IMR-90 (cell line): ENCODE measurements at regions not wholly inside any gene's neighbourhood (a gene's known extent, or its start where the extent isn't known, plus 50 kb on each side); places are given as distances from the start of the nearest gene placed in this dataset.
"Not testable (repeated sequence)": the region's sequence is repeated elsewhere in the genome, so short reads cannot be mapped to it uniquely, and the experiment has no call there.

Experiments
- ATAC-seq: fragments of 200-7000 bp; cut with Tn5 transposase; 2 replicates; pipeline ENCODE4 v1.9.1; 2020; ENCODE audit warnings: low read depth, mild to moderate bottlenecking, moderate library complexity
- BruUV-seq: library from RNA; stranded (reverse); fragments of 400-500 nt; replicated peaks from 2 replicates; lab custom pipeline; 2021; lab: Mats Ljungman, UMichigan
- CTCF ChIA-PET: fragments of 300-600 bp; formaldehyde crosslinking; extraction: SDS; loops from one replicate; lab custom pipeline; 2021; ENCODE audit warnings: antibody characterized with exemption; lab: Yijun Ruan, JAX
- POLR2A ChIA-PET: fragments of 300-600 bp; sonication (Branson Sonifier 250); formaldehyde crosslinking; loops from one replicate; lab custom pipeline; 2022; ENCODE audit warnings: antibody characterized with exemption; ENCODE audit not compliant: unreplicated experiment; lab: Charles Lee
- DNase-seq: peaks from one replicate; pipeline ENCODE4 v3.0.0; 2013
- H2AFZ ChIP-seq: replicated peaks from 2 replicates; pipeline ENCODE3; 2013; ENCODE audit warnings: low read length, mild to moderate bottlenecking; ENCODE audit not compliant: poor library complexity
- H2AK5ac ChIP-seq: 2 replicates; pipeline ENCODE4 v1.6.1; 2013; ENCODE audit warnings: low read depth, low read length, inconsistent platforms
- H2AK9ac ChIP-seq: replicated peaks from 2 replicates; pipeline ENCODE3; 2013; ENCODE audit warnings: mild to moderate bottlenecking, low read depth, low read length, moderate library complexity; ENCODE audit not compliant: poor library complexity
- H2BK120ac ChIP-seq: 2 replicates; pipeline ENCODE4 v1.6.1; 2013; ENCODE audit warnings: low read depth, low read length, inconsistent platforms
- H2BK15ac ChIP-seq: 3 replicates; pipeline ENCODE4 v1.6.1; 2013; ENCODE audit warnings: low read depth, low read length, inconsistent platforms
- H2BK20ac ChIP-seq: 2 replicates; pipeline ENCODE4 v1.6.1; 2013; ENCODE audit warnings: low read depth, mild to moderate bottlenecking, inconsistent platforms, low read length, moderate library complexity
- H2BK5ac ChIP-seq: 2 replicates; pipeline ENCODE4 v1.6.1; 2013; ENCODE audit warnings: mild to moderate bottlenecking, low read depth, low read length, inconsistent platforms; ENCODE audit not compliant: poor library complexity, severe bottlenecking
- H3K14ac ChIP-seq: replicated peaks from 2 replicates; pipeline ENCODE4 v1.6.1; 2013; ENCODE audit warnings: low read depth, low read length, inconsistent platforms
- H3K18ac ChIP-seq: 2 replicates; pipeline ENCODE4 v1.6.1; 2013; ENCODE audit warnings: low read depth, low read length, control low read depth
- H3K23ac ChIP-seq: 2 replicates; pipeline ENCODE4 v1.6.1; 2013; ENCODE audit warnings: low read depth, low read length, inconsistent platforms
- H3K27ac ChIP-seq: 2 replicates; pipeline ENCODE4 v1.5.1; 2013; ENCODE audit warnings: mild to moderate bottlenecking, control low read depth, low read length; ENCODE audit not compliant: insufficient read depth
- H3K27me3 ChIP-seq: 2 replicates; pipeline ENCODE4 v1.6.1; 2013; ENCODE audit warnings: low read length; ENCODE audit not compliant: control insufficient read depth, insufficient read depth
- H3K36me3 ChIP-seq: 2 replicates; pipeline ENCODE4 v1.6.1; 2013; ENCODE audit warnings: low read length, mixed read lengths; ENCODE audit not compliant: control insufficient read depth, insufficient read depth
- H3K4ac ChIP-seq: 2 replicates; pipeline ENCODE4 v1.6.1; 2013; ENCODE audit warnings: low read depth, low read length, inconsistent platforms
- H3K4me1 ChIP-seq: 2 replicates; pipeline ENCODE4 v1.6.1; 2013; ENCODE audit warnings: low read length, mixed read lengths; ENCODE audit not compliant: control insufficient read depth, insufficient read depth
- H3K4me2 ChIP-seq: 2 replicates; pipeline ENCODE4 v1.6.1; 2013; ENCODE audit warnings: low read depth, mild to moderate bottlenecking, control low read depth, low read length, moderate library complexity
- H3K4me3 ChIP-seq: 2 replicates; pipeline ENCODE4 v1.5.1; 2013; ENCODE audit warnings: low read depth, mild to moderate bottlenecking, control low read depth, low read length, moderate library complexity; ENCODE audit not compliant: insufficient read depth
- H3K56ac ChIP-seq: 2 replicates; pipeline ENCODE4 v1.6.1; 2013; ENCODE audit warnings: low read length, inconsistent platforms; ENCODE audit not compliant: insufficient read depth; ENCODE audit errors: extremely low read depth
- H3K79me1 ChIP-seq, 2 experiments: 2 replicates each; pipeline ENCODE4 v1.6.1; 2013; ENCODE audit warnings: low read length in 2 of 2, inconsistent platforms in 1 of 2, low read depth in 1 of 2
- H3K9ac ChIP-seq: 2 replicates; pipeline ENCODE4 v1.6.1; 2013; ENCODE audit warnings: low read depth, low read length, control low read depth
- H3K9me1 ChIP-seq: 2 replicates; pipeline ENCODE4 v1.6.1; 2013; ENCODE audit warnings: low read length, inconsistent platforms; ENCODE audit not compliant: insufficient read depth
- H3K9me3 ChIP-seq: 2 replicates; pipeline ENCODE4 v1.6.1; 2013; ENCODE audit warnings: low read length; ENCODE audit not compliant: control insufficient read depth, insufficient read depth
- H4K20me1 ChIP-seq: 2 replicates; pipeline ENCODE4 v1.6.1; 2013; ENCODE audit warnings: low read length, inconsistent platforms; ENCODE audit not compliant: insufficient read depth
- H4K5ac ChIP-seq: 2 replicates; pipeline ENCODE4 v1.6.1; 2013; ENCODE audit warnings: mild to moderate bottlenecking, low read depth, low read length, control low read depth
- H4K8ac ChIP-seq, 2 experiments: 2 replicates each; pipeline ENCODE4 v1.6.1; 2013; ENCODE audit warnings: low read depth in 2 of 2, low read length in 2 of 2, control low read depth in 1 of 2, inconsistent platforms in 1 of 2
- H4K91ac ChIP-seq: 2 replicates; pipeline ENCODE4 v1.6.1; 2013; ENCODE audit warnings: low read depth, low read length, inconsistent platforms; ENCODE audit not compliant: insufficient read depth
- MAFK ChIP-seq: IDR thresholded peaks from 2 replicates; pipeline ENCODE4 v1.6.1; 2012; ENCODE audit warnings: low read depth, low read length, improper control_type of control experiment
- WGBS, 2 experiments: methylation state at CpG; one replicate each; pipeline versions ENCODE4 v1.1.5 to v1.1.7; 2013; ENCODE audit warnings: missing lambda C conversion rate in 2 of 2; ENCODE audit not compliant: insufficient read length in 1 of 2; ENCODE audit errors: extremely low coverage in 2 of 2; 5-methylcytosine and 5-hydroxymethylcytosine counted together
- dilution Hi-C: fragments of 300-500 bp; cut with HindIII; formaldehyde crosslinking; loops from one replicate; pipeline ENCODE4 v1.14.3; 2018; ENCODE audit warnings: low sequenced_read_pairs; ENCODE audit not compliant: unreplicated experiment
- in situ Hi-C: fragments of 300-500 bp; cut with MboI; formaldehyde crosslinking; loops from 3 replicates; pipeline ENCODE4 v1.14.3; 2019; ENCODE audit warnings: low sequenced_read_pairs, inconsistent platforms, mixed read lengths
- intact Hi-C: fragments of 100-400 bp; cut with micrococcal nuclease; formaldehyde crosslinking; loops from 2 replicates; pipeline ENCODE4 v1.10.0; 2022

GRCh38 chr5:118323723-118324122 is 664.6 kb downstream of the DTWD2 start:
- H3K79me1 ChIP-seq, H2BK5ac ChIP-seq, H3K4me2 ChIP-seq, H4K8ac ChIP-seq, H3K4ac ChIP-seq, H3K36me3 ChIP-seq, in situ Hi-C loops, H4K20me1 ChIP-seq, H3K9me3 ChIP-seq, intact Hi-C loops, H3K9ac ChIP-seq, H2AK9ac ChIP-seq, BruUV-seq, H2AFZ ChIP-seq, H3K18ac ChIP-seq, H2BK20ac ChIP-seq, dilution Hi-C loops, H3K27me3 ChIP-seq, DNase-seq, ATAC-seq, H2BK120ac ChIP-seq, H3K27ac ChIP-seq, H3K56ac ChIP-seq, H4K91ac ChIP-seq, H2BK15ac ChIP-seq, H3K9me1 ChIP-seq, H3K14ac ChIP-seq, H3K4me1 ChIP-seq, H4K5ac ChIP-seq, H3K23ac ChIP-seq, H3K4me3 ChIP-seq, H2AK5ac ChIP-seq: not testable (repeated sequence)
- TF ChIP-seq MAFK: peak; percentile 38; the same call in 1 of the 2 replicates
- WGBS, 2 experiments: no CpG with 5 or more reads among the region's 5 CpGs
- ChIA-PET CTCF (interaction anchor here (0.7 kb wide), 1 partner anchor 8 kb away, joined by 3 read pairs; no protein-coding TSS in a partner anchor), POLR2A (interaction anchor here (0.6 kb wide), 1 partner anchor 229 kb away, joined by 3 read pairs; no protein-coding TSS in a partner anchor)
